ENCODE measurements at regions not wholly inside any gene's neighbourhood (a gene's known extent, or its start where the extent isn't known, plus 50 kb on each side); places are given as distances from the start of the nearest gene placed in this dataset.

DNA sequence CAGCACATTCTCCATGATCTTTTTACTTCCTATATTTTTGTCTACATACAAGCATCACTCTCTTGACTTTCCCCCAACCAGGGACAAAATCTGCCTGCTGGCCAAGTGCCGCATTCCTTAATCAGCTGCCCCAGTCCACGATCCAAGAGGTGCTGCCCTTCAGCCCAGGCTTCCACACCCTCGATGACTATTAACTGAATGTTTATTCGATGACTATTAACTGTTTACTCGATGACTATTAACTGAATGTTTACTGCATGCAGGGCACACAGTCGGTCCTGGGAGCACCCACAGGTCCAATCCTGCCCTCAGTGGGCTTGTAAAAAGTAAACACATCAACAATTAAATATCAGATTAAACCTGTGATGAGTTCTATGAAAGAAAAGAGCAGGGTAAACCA, 256.9 kb downstream of the ARRDC4 start:
- Histone ChIP-seq H3K4me2 (ENCODE audit: low read length) (no peak overlapping the region), H3K9me3 (ENCODE audit: control insufficient read depth in 1 of 2, insufficient read depth in 1 of 2, low read depth in 1 of 2, low read length in 2 of 2) (no peaks in the 10 kb centered on the region), H2AFZ (ENCODE audit: low read depth, low read length, poor library complexity, severe bottlenecking) (no peak overlapping the region), H3K4me1 (ENCODE audit: control insufficient read depth in 1 of 2, insufficient read depth in 2 of 2, low read length in 2 of 2) (no peaks in the 10 kb centered on the region), H4K20me1 (ENCODE audit: insufficient read depth) (no peaks in the 10 kb centered on the region), H3K79me2 (ENCODE audit: insufficient read depth, low read length) (no peaks in the 10 kb centered on the region), H3K9ac (ENCODE audit: low read length) (no peak overlapping the region), H3K9me2 (ENCODE audit: insufficient read depth) (no peaks in the 10 kb centered on the region), H3K4me3 (replicated peaks in 1 of 2; ENCODE audit: low read depth in 1 of 2, low read length in 2 of 2) (no peak overlapping the region), H3K27ac (ENCODE audit: low read depth, low read length) (no peak overlapping the region), H3K36me3 (ENCODE audit: control insufficient read depth in 1 of 2, insufficient read depth in 2 of 2, low read length in 2 of 2) (no peaks in the 10 kb centered on the region), H3K27me3 (ENCODE audit: insufficient read depth, low read length) (no peaks in the 10 kb centered on the region)
- ChIA-PET RAD21 (ENCODE audit: low non-redundant PET in 1 of 2, low total read pairs in 2 of 2, uncharacterized antibody in 2 of 2, unreplicated experiment in 2 of 2) (no interaction called here), POLR2A (no interaction called here), CTCF (no interaction called here)
- intact Hi-C loops (cut with micrococcal nuclease): no loop called here
- ATAC-seq (no peak), DNase-seq (ENCODE audit: low read depth, low spot score) (no peak)
- BruUV-seq (replicated peaks): no TSS peak
- TF ChIP-seq, protein P1, sequence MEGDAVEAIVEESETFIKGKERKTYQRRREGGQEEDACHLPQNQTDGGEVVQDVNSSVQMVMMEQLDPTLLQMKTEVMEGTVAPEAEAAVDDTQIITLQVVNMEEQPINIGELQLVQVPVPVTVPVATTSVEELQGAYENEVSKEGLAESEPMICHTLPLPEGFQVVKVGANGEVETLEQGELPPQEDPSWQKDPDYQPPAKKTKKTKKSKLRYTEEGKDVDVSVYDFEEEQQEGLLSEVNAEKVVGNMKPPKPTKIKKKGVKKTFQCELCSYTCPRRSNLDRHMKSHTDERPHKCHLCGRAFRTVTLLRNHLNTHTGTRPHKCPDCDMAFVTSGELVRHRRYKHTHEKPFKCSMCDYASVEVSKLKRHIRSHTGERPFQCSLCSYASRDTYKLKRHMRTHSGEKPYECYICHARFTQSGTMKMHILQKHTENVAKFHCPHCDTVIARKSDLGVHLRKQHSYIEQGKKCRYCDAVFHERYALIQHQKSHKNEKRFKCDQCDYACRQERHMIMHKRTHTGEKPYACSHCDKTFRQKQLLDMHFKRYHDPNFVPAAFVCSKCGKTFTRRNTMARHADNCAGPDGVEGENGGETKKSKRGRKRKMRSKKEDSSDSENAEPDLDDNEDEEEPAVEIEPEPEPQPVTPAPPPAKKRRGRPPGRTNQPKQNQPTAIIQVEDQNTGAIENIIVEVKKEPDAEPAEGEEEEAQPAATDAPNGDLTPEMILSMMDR (IDR thresholded peaks at IDR 0.05 in 2 of 3, conservative IDR thresholded peaks at IDR 0.05 in 1 of 3; ENCODE audit: borderline replicate concordance in 1 of 3, insufficient read depth in 1 of 3, low read depth in 2 of 3, low read length in 2 of 3): no peak
- TF ChIP-seq TCF7L2 (IDR thresholded peaks at IDR 0.05; ENCODE audit: borderline replicate concordance, extremely low read depth, insufficient read depth, insufficient read length) (no peak), YY1 (IDR thresholded peaks at IDR 0.05; ENCODE audit: extremely low read depth, insufficient replicate concordance, low read depth, low read length) (no peak), EZH2 (IDR thresholded peaks at IDR 0.05) (no peak), FOSL1 (IDR thresholded peaks at IDR 0.05; ENCODE audit: low read depth) (no peak), POLR2AphosphoS5 (IDR thresholded peaks at IDR 0.05; ENCODE audit: low read depth, low read length) (no peak), CEBPB (IDR thresholded peaks at IDR 0.05; ENCODE audit: low read depth) (no peak), RAD21 (IDR thresholded peaks at IDR 0.05; ENCODE audit: low read depth) (no peak), CBX3 (IDR thresholded peaks at IDR 0.05; ENCODE audit: low read depth) (no peak), ZNF274 (IDR thresholded peaks at IDR 0.05; ENCODE audit: low read depth, low read length) (no peak), JUND (IDR thresholded peaks at IDR 0.05) (no peak), SIN3A (IDR thresholded peaks at IDR 0.05; ENCODE audit: low read depth) (no peak), ELF1 (IDR thresholded peaks at IDR 0.05; ENCODE audit: borderline replicate concordance, low read depth) (no peak), MAX (IDR thresholded peaks at IDR 0.05) (no peak), EGR1 (IDR thresholded peaks at IDR 0.05; ENCODE audit: low read depth) (no peak), ZBTB33 (IDR thresholded peaks at IDR 0.05; ENCODE audit: extremely low read depth, insufficient replicate concordance, low read length) (no peak), ZFX (IDR thresholded peaks at IDR 0.05) (no peak)
